ENCODE measurements at regions not wholly inside any gene's neighbourhood (a gene's known extent, or its start where the extent isn't known, plus 50 kb on each side); places are given as distances from the start of the nearest gene placed in this dataset.
"Not testable (repeated sequence)": the region's sequence is repeated elsewhere in the genome, so short reads cannot be mapped to it uniquely, and the experiment has no call there.

GRCh38 chr7:45268013-45268412 lies 110.4 kb downstream of the RAMP3 start:
- no peak for DNase-seq

- no peak for DNase-seq
Measured at GRCh38 chr7:45269192-45269591, 111.6 kb downstream of the RAMP3 start.

- no peak for DNase-seq
Measured at GRCh38 chr7:45278763-45279398, 121.3 kb downstream of the RAMP3 start.

GRCh38 chr7:45289611-45290010 lies 132.0 kb downstream of the RAMP3 start:
- DNase-seq: not testable (repeated sequence)

GRCh38 chr7:45290880-45291279 lies 133.3 kb downstream of the RAMP3 start:
- no peak for DNase-seq

- no peak for DNase-seq
Measured at GRCh38 chr7:45292481-45292880, 134.9 kb downstream of the RAMP3 start.

- DNase-seq: no peak
Measured at GRCh38 chr7:45293295-45293942, 135.8 kb downstream of the RAMP3 start.

GRCh38 chr7:45294559-45294958 lies 137.0 kb downstream of the RAMP3 start:
- DNase-seq: no peak

GRCh38 chr7:45295222-45295621 lies 137.6 kb downstream of the RAMP3 start:
- DNase-seq: no peak

- DNase-seq: no peak
Measured at GRCh38 chr7:45296748-45297147, 139.2 kb downstream of the RAMP3 start.

- no peak for DNase-seq
Measured at GRCh38 chr7:45306752-45307305, 149.2 kb downstream of the RAMP3 start.

- no peak for DNase-seq
Measured at GRCh38 chr7:45311597-45311996, 154.0 kb downstream of the RAMP3 start.

- DNase-seq: not testable (repeated sequence)
Measured at GRCh38 chr7:45315512-45315911, 157.9 kb downstream of the RAMP3 start.

GRCh38 chr7:45324683-45325237 lies 167.2 kb downstream of the RAMP3 start:
- no peak for DNase-seq

- DNase-seq: no peak
Measured at GRCh38 chr7:45325378-45325777, 167.8 kb downstream of the RAMP3 start.

- no peak for DNase-seq
Measured at GRCh38 chr7:45328403-45328981, 170.9 kb downstream of the RAMP3 start.

GRCh38 chr7:45331563-45331962 lies 174.0 kb downstream of the RAMP3 start:
- no peak for DNase-seq

GRCh38 chr7:45335024-45335423 lies 177.4 kb downstream of the RAMP3 start:
- DNase-seq: not testable (repeated sequence)

GRCh38 chr7:45342236-45342635 lies 184.6 kb downstream of the RAMP3 start:
- no peak for DNase-seq

- DNase-seq: no peak
Measured at GRCh38 chr7:45343746-45344145, 186.2 kb downstream of the RAMP3 start.

GRCh38 chr7:45347804-45348203 lies 190.2 kb downstream of the RAMP3 start:
- DNase-seq: no peak

- DNase-seq: no peak
Measured at GRCh38 chr7:45349090-45349489, 191.5 kb downstream of the RAMP3 start.

- no peak for DNase-seq
Measured at GRCh38 chr7:45350896-45351295, 193.3 kb downstream of the RAMP3 start.

- DNase-seq: no peak
Measured at GRCh38 chr7:45358287-45358686, 200.7 kb downstream of the RAMP3 start.

Data from stimulated activated CD4-positive, alpha-beta T cell treated with anti-CD3 and anti-CD28 coated beads, Interleukin-4, amount 100 ng/mL, for 4 hours (primary cell).